NB4 (cell line): ENCODE measurements at regions not wholly inside any gene's neighbourhood (a gene's known extent, or its start where the extent isn't known, plus 50 kb on each side); places are given as distances from the start of the nearest gene placed in this dataset.

Experiments used
- DNase-seq: peaks from one replicate; pipeline ENCODE4 v3.0.0; 2010; ENCODE audit warnings: low read depth
- H3K4me3 ChIP-seq: one replicate; pipeline ENCODE4 v1.5.1; 2011; ENCODE audit warnings: mild to moderate bottlenecking, low read depth, low read length, moderate library complexity
- MYC ChIP-seq: IDR thresholded peaks from 2 replicates; pipeline ENCODE4 v1.6.1; 2011; ENCODE audit warnings: low read depth, low read length
- POLR2A ChIP-seq: IDR thresholded peaks from 2 replicates; pipeline ENCODE4 v1.6.1; 2011; ENCODE audit warnings: mild to moderate bottlenecking; ENCODE audit not compliant: insufficient read length; ENCODE audit errors: extremely low read depth
- TF ChIP-seq, protein P1 (sequence below): IDR thresholded peaks from 2 replicates; pipeline ENCODE4 v1.6.1; 2011; ENCODE audit warnings: low read depth, low read length
- TF ChIP-seq, protein P2 (sequence below): IDR thresholded peaks from one replicate; pipeline ENCODE4 v1.5.1; 2012; ENCODE audit warnings: low read depth, low read length

DNA sequence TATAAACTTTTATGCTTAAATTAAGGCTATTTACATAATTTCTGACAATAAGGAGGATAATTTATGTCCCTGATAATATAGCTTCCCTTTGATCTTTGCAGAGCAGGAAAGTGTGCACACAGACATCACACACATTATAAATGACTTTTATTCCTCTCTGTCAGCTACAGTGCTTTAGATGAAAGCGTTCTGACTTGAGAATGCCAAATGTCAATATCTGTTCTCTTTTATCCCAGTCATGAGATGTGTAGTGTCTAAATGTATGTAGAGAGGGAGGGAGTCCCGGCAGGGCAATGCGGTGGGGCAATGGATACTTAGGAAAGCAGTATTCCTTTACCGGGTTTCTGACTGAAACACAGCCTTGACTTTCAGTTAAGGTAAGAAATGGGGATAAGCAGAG is 225.4 kb upstream of the CHORDC1 start:
- no peak overlapping the region for H3K4me3 ChIP-seq
- no peak for DNase-seq
- no peak for TF ChIP-seq POLR2A

DNA sequence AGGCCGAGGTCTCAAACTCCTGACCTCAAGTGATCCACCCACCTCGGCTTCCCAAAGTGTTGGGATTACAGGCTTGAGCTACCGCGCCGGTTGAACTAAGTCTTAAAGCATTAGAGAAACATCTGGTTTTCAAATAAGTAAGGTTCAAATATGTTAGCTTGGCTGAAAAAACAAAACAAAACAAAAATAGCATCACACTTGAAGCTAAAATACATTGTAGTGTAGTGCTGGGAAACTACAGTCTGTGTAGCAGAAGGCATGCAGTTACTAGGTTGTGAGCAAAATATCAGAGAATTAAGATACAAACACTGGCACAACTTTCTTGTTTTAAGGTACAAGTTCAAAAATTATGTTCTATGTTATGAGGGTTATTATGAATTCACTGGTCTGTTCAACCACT is 224.8 kb upstream of the CHORDC1 start:
- no peak overlapping the region for H3K4me3 ChIP-seq
- no peak for DNase-seq
- TF ChIP-seq, protein P1, sequence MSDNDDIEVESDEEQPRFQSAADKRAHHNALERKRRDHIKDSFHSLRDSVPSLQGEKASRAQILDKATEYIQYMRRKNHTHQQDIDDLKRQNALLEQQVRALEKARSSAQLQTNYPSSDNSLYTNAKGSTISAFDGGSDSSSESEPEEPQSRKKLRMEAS = no peak
- TF ChIP-seq, protein P2, sequence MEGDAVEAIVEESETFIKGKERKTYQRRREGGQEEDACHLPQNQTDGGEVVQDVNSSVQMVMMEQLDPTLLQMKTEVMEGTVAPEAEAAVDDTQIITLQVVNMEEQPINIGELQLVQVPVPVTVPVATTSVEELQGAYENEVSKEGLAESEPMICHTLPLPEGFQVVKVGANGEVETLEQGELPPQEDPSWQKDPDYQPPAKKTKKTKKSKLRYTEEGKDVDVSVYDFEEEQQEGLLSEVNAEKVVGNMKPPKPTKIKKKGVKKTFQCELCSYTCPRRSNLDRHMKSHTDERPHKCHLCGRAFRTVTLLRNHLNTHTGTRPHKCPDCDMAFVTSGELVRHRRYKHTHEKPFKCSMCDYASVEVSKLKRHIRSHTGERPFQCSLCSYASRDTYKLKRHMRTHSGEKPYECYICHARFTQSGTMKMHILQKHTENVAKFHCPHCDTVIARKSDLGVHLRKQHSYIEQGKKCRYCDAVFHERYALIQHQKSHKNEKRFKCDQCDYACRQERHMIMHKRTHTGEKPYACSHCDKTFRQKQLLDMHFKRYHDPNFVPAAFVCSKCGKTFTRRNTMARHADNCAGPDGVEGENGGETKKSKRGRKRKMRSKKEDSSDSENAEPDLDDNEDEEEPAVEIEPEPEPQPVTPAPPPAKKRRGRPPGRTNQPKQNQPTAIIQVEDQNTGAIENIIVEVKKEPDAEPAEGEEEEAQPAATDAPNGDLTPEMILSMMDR = no peak
- TF ChIP-seq MYC (no peak), POLR2A (no peak)

DNA sequence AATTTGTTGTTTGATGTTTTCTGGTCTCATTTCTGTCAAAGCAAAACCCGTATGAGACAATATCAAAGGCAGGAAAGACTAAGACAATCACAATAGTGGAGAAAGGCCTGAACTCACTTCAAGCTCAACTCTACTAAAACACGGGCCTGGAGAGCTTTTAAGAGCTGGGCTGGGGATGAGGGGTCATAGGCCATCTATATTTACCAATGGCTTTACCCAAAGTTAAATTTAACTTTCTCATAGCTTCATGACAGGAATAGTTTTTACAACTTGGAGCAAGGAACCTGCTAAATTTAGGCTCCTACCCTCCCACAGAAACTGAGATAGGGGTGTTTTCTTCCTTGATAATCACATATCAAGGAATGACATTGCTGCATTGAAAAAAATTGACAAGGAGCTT is 223.4 kb upstream of the CHORDC1 start:
- TF ChIP-seq, protein P1 = no peak
- TF ChIP-seq POLR2A (no peak), MYC (no peak)
- TF ChIP-seq, protein P2 = no peak
- no peak for DNase-seq
- H3K4me3 ChIP-seq = no peak overlapping the region

DNA sequence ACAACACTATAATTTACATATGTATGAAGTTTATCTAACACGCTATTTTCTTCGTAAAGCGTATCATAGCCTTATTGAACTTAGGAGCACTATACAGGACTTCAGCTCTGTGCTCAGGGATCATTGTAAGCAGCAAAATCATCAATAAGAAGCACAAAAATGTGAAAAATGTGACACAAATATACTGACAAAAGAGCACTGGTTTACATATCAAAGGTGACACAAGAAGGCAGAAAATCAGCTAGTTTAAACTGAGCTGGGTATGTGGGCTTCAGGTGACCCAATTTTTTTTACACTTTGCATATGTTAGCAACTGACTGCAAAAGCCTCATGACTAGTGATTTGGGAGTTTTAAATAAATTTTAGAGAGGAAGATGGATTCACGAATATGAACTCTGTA is 215.2 kb upstream of the CHORDC1 start:
- TF ChIP-seq, protein P1 = no peak
- TF ChIP-seq, protein P2 = no peak
- no peak for TF ChIP-seq MYC
- no peak for TF ChIP-seq POLR2A
- no peak overlapping the region for H3K4me3 ChIP-seq

DNA sequence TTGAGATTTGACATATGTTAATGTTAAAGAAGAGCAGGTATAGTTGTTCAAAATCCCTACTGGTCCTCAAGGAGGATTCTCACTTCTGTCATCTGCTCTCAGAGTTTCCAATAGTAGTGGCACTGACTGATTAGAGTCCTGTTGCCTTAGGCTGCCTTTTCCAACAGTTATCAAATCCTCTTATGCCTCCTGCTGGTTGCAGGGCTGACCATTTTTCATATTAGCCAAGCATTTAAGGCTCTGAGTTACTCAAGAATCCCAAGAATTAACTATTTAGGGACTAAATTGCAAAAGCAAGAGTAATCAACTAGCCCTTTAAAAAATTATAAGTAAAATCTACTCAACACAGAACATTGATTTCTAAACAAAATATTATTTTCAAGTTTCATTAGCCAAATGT is 212.0 kb upstream of the CHORDC1 start:
- no peak overlapping the region for H3K4me3 ChIP-seq
- TF ChIP-seq, protein P2 = no peak
- no peak for TF ChIP-seq POLR2A
- TF ChIP-seq, protein P1 = no peak
- no peak for TF ChIP-seq MYC
- peak; percentile 20 for DNase-seq

More for the DNA sequence above, 215.2 kb upstream of the CHORDC1 start:
- DNase-seq = no peak

DNA sequence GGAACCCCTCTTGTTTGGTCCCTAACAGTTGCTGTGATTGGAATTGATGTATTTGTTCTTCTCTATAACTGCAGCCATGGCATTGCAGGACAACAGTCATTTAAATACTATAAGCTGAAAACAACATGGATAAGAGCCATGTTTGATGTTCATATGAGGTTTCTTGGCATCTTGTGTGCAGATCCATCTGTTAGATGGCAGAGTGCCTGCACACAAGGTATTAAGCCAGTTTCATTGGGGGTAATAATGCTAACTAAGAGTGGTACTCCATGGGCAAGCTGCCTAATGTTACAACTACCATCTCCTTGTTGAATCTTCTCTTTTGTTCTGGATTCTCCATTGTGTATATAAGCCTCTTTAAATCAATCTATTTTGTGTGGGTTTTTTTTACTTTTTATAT is 206.0 kb upstream of the CHORDC1 start:
- TF ChIP-seq, protein P1 = no peak
- TF ChIP-seq POLR2A (no peak), MYC (no peak)
- TF ChIP-seq, protein P2 = no peak
- no peak overlapping the region for H3K4me3 ChIP-seq
- DNase-seq = no peak

DNA sequence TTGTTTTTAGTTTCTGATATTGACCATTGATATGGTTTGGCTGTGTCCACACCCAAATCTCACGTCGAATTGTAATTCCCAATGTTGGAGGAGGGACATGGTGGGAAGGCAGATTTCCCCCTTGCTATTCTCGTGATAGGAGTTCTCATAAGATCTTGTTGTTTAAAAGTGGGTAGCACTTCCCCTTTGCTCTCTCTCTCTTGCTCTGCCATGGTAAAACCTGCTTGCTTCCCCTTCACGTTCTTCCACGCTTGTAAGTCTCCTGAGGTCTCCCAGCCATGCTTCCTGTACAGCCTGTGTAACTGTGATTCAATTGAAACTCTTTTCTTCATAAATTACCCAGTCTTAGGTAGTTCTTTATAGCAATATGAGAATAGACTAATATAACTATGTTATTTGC is 203.6 kb upstream of the CHORDC1 start:
- peak; percentile 40 for DNase-seq
- H3K4me3 ChIP-seq = no peak overlapping the region
- TF ChIP-seq MYC = no peak
- TF ChIP-seq, protein P1 = no peak
- no peak for TF ChIP-seq POLR2A
- TF ChIP-seq, protein P2 = no peak
